ENCODE measurements at regions not wholly inside any gene's neighbourhood (a gene's known extent, or its start where the extent isn't known, plus 50 kb on each side); places are given as distances from the start of the nearest gene placed in this dataset.

DNA sequence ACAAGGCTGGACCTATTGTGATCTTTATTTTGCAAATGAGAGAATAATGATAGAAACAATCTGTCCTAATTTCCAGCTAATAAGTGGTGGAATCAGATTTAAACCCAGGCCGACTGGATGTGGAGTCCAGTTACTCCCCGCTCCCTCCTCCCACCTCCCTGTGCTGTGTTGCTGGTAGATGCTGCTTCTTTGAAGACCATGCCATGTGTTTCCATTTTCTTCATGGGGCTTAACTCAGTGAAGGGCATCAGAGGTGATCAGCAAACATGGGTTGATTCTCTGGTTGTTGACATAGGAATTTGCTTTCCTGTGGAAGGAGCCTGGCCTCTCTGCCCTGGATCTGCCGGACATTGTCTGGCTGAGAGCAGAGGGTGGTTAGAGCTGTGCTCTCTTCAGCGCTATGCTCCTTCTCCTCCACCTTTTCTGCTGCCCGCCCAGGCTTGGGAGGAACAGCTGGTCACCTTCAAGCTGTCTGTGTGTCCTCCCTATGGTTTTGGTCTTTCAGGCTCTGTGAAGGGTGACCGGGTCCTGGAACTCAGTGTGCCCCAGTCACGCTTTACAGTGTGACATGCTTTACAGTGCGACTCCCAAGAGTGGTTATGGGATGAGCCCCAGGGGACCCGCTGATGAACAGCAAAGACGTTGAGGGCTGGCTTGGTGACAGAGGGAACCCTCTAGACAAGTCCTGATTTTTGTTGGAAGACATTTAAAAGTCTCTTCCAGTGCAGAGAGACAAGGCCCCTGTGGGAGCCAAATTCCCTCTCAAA lies 68.4 kb upstream of the RPS23 start:
- no peaks in the 10 kb centered on the region for H3K9me3 ChIP-seq (ENCODE audit: control insufficient read depth in 4 of 4, low read length in 3 of 4)
- no peak overlapping the region for H3K4me3 ChIP-seq (ENCODE audit: low read depth in 1 of 3, low read length in 3 of 3)
- no peaks in the 10 kb centered on the region for H3K27me3 ChIP-seq (ENCODE audit: control insufficient read depth in 4 of 4, insufficient read depth in 4 of 4, low read length in 3 of 4)
- no peak overlapping the region for H3K9ac ChIP-seq (ENCODE audit: low read depth in 1 of 2, low read length in 2 of 2)
- TF ChIP-seq, protein P1, sequence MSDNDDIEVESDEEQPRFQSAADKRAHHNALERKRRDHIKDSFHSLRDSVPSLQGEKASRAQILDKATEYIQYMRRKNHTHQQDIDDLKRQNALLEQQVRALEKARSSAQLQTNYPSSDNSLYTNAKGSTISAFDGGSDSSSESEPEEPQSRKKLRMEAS (IDR thresholded peaks at IDR 0.05) = no peak
- TF ChIP-seq HNF4A (conservative IDR thresholded peaks at IDR 0.05) = no peak
- TF ChIP-seq FOXA2 (IDR thresholded peaks at IDR 0.05) = no peak
- TF ChIP-seq FOXA1 (IDR thresholded peaks at IDR 0.05) = no peak
- TF ChIP-seq RXRA (IDR thresholded peaks at IDR 0.05) = no peak
- no peak for TF ChIP-seq YY1 (IDR thresholded peaks at IDR 0.05)
- TF ChIP-seq, protein P2, sequence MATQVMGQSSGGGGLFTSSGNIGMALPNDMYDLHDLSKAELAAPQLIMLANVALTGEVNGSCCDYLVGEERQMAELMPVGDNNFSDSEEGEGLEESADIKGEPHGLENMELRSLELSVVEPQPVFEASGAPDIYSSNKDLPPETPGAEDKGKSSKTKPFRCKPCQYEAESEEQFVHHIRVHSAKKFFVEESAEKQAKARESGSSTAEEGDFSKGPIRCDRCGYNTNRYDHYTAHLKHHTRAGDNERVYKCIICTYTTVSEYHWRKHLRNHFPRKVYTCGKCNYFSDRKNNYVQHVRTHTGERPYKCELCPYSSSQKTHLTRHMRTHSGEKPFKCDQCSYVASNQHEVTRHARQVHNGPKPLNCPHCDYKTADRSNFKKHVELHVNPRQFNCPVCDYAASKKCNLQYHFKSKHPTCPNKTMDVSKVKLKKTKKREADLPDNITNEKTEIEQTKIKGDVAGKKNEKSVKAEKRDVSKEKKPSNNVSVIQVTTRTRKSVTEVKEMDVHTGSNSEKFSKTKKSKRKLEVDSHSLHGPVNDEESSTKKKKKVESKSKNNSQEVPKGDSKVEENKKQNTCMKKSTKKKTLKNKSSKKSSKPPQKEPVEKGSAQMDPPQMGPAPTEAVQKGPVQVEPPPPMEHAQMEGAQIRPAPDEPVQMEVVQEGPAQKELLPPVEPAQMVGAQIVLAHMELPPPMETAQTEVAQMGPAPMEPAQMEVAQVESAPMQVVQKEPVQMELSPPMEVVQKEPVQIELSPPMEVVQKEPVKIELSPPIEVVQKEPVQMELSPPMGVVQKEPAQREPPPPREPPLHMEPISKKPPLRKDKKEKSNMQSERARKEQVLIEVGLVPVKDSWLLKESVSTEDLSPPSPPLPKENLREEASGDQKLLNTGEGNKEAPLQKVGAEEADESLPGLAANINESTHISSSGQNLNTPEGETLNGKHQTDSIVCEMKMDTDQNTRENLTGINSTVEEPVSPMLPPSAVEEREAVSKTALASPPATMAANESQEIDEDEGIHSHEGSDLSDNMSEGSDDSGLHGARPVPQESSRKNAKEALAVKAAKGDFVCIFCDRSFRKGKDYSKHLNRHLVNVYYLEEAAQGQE (IDR thresholded peaks at IDR 0.05) = no peak
- TF ChIP-seq TAF1 (conservative IDR thresholded peaks at IDR 0.05) = no peak
- TF ChIP-seq, protein P3, sequence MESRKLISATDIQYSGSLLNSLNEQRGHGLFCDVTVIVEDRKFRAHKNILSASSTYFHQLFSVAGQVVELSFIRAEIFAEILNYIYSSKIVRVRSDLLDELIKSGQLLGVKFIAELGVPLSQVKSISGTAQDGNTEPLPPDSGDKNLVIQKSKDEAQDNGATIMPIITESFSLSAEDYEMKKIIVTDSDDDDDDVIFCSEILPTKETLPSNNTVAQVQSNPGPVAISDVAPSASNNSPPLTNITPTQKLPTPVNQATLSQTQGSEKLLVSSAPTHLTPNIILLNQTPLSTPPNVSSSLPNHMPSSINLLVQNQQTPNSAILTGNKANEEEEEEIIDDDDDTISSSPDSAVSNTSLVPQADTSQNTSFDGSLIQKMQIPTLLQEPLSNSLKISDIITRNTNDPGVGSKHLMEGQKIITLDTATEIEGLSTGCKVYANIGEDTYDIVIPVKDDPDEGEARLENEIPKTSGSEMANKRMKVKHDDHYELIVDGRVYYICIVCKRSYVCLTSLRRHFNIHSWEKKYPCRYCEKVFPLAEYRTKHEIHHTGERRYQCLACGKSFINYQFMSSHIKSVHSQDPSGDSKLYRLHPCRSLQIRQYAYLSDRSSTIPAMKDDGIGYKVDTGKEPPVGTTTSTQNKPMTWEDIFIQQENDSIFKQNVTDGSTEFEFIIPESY (IDR thresholded peaks at IDR 0.05) = no peak
- TF ChIP-seq JUND (IDR thresholded peaks at IDR 0.05) = no peak
- no peak for TF ChIP-seq SP1 (IDR thresholded peaks at IDR 0.05)
- no peak for TF ChIP-seq NR2F2 (IDR thresholded peaks at IDR 0.05)
- TF ChIP-seq, protein P4, sequence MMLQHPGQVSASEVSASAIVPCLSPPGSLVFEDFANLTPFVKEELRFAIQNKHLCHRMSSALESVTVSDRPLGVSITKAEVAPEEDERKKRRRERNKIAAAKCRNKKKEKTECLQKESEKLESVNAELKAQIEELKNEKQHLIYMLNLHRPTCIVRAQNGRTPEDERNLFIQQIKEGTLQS (IDR thresholded peaks at IDR 0.05) = no peak
- TF ChIP-seq, protein P5, sequence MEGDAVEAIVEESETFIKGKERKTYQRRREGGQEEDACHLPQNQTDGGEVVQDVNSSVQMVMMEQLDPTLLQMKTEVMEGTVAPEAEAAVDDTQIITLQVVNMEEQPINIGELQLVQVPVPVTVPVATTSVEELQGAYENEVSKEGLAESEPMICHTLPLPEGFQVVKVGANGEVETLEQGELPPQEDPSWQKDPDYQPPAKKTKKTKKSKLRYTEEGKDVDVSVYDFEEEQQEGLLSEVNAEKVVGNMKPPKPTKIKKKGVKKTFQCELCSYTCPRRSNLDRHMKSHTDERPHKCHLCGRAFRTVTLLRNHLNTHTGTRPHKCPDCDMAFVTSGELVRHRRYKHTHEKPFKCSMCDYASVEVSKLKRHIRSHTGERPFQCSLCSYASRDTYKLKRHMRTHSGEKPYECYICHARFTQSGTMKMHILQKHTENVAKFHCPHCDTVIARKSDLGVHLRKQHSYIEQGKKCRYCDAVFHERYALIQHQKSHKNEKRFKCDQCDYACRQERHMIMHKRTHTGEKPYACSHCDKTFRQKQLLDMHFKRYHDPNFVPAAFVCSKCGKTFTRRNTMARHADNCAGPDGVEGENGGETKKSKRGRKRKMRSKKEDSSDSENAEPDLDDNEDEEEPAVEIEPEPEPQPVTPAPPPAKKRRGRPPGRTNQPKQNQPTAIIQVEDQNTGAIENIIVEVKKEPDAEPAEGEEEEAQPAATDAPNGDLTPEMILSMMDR (IDR thresholded peaks at IDR 0.05; ENCODE audit: low read depth, low read length, missing input control) = no peak
- no peak for TF ChIP-seq GABPA (IDR thresholded peaks at IDR 0.05 in 1 of 2, conservative IDR thresholded peaks at IDR 0.05 in 1 of 2)
- TF ChIP-seq RAD21 (IDR thresholded peaks at IDR 0.05) = no peak
- no peak for TF ChIP-seq HNF4G (IDR thresholded peaks at IDR 0.05)
- TF ChIP-seq EGR1 (IDR thresholded peaks at IDR 0.05; ENCODE audit: low read depth in 2 of 2) = no peak
- no peaks in the 10 kb centered on the region for H3K36me3 ChIP-seq (ENCODE audit: control insufficient read depth in 4 of 4, insufficient read depth in 3 of 4, low read depth in 1 of 4, low read length in 3 of 4)
- 91% methylated on average over 10 of the region's 10 CpGs for WGBS
- no peak overlapping the region for H3K27ac ChIP-seq (ENCODE audit: low read depth in 1 of 2, low read length in 2 of 2)
- H3K4me1 ChIP-seq (ENCODE audit: control insufficient read depth in 4 of 4, insufficient read depth in 4 of 4, low read length in 3 of 4) = peaks cover 0 to 5% (median 0%) of the 10 kb centered on the region in 4 donors
- no peak for DNase-seq (ENCODE audit: low spot score)
